ENCODE measurements at regions not wholly inside any gene's neighbourhood (a gene's known extent, or its start where the extent isn't known, plus 50 kb on each side); places are given as distances from the start of the nearest gene placed in this dataset.

DNA sequence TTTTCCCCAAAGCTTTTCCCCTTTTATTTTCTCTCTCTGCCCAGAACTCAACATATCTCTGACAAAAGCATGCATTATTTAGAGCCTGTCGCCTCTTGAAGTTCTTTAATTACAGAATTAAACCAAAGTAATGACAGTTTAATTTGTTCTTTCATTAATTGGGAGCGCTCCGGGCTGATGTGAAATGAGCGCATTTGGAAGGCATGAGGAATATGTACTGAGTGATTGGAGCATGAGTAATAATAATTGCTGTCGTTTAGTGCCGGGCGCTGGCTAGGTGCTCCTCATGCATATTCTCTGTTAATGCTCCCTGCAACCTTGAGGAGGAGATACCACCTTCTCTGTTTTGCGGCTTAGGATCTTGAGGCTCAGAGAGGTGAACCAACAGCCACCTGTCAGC is 120.5 kb downstream of the SLC25A47 start:
- TF ChIP-seq, protein P1, sequence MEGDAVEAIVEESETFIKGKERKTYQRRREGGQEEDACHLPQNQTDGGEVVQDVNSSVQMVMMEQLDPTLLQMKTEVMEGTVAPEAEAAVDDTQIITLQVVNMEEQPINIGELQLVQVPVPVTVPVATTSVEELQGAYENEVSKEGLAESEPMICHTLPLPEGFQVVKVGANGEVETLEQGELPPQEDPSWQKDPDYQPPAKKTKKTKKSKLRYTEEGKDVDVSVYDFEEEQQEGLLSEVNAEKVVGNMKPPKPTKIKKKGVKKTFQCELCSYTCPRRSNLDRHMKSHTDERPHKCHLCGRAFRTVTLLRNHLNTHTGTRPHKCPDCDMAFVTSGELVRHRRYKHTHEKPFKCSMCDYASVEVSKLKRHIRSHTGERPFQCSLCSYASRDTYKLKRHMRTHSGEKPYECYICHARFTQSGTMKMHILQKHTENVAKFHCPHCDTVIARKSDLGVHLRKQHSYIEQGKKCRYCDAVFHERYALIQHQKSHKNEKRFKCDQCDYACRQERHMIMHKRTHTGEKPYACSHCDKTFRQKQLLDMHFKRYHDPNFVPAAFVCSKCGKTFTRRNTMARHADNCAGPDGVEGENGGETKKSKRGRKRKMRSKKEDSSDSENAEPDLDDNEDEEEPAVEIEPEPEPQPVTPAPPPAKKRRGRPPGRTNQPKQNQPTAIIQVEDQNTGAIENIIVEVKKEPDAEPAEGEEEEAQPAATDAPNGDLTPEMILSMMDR (IDR thresholded peaks at IDR 0.05; ENCODE audit: insufficient read depth, low read length, missing control alignments) = no peak
- CTCF ChIA-PET = interaction anchor here (1.0 to 2.8 kb wide), 5 partner anchors 20 to 210 kb away, joined by 3 to 10 read pairs (median 6); no protein-coding TSS in a partner anchor
- DNase-seq (ENCODE audit: low read depth, low spot score) = no peak
- no peak overlapping the region for H3K4me3 ChIP-seq (ENCODE audit: low read depth, low read length)
- POLR2A ChIA-PET = interaction anchor here (1.1 kb wide), 1 partner anchor 26 kb away, joined by 3 read pairs; no protein-coding TSS in a partner anchor

DNA sequence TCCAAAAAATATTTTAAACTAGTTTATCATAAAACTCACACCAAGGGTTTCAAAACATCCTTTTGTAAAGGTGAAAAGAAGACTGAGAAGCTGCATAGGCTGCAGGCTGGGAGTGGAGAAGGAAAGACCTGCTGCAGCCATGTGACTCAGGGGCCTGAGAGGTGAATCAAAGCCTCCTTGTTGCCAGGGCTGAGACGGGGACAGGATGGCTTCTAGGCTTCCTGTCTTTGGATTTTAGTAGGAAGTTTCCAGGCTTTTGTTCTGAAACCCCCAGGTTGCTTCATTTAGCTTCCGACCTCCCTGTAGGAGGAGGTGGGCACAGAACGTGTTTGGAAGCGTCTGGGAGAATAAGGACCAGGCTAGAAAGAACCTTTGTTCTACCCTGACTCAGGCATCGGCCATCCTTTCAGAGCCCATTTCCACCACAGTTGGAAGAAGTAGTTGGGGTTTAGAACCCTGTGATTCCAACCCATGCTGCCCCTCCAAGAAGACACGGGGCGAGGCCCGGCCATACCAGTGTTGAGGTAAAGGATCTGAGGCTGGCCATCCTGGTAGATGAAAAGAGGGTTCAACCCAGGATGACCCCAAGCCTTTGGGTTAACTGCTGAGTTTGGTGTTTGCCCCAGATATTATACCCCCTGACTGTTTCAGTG is 122.4 kb downstream of the SLC25A47 start:
- ChIA-PET CTCF (interaction anchor here (1.5 to 2.8 kb wide), 3 partner anchors 28 to 201 kb away, joined by 3 to 10 read pairs (median 7); no protein-coding TSS in a partner anchor), POLR2A (no interaction called here)
- H3K4me3 ChIP-seq (ENCODE audit: low read depth, low read length) = no peak overlapping the region

DNA sequence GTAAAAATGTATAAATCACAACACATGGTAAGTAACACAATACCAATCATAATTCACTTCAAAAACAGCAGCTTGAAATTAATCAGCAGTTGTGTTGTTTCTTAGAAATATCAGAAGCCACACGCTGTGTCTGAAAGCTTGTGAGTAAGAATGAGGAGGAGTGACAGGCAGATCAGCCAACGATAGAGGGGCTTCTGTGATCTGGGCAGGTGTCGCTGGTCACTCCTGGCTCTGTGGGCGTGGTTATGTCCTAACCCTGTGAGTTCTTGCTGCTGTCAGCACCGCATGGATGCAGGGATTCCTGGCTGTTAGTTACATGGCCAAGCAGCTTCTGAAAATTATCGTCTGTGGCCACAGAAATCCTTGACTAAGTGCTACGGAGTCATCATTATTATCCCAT is 123.4 kb downstream of the SLC25A47 start:
- H3K4me3 ChIP-seq (ENCODE audit: low read depth, low read length) = no peak overlapping the region
- TF ChIP-seq, protein P1 (IDR thresholded peaks at IDR 0.05; ENCODE audit: insufficient read depth, low read length, missing control alignments) = no peak
- POLR2A ChIA-PET = no interaction called here
- CTCF ChIA-PET = interaction anchor here (0.5 to 1.8 kb wide), 3 partner anchors 8 to 29 kb away, joined by 3 to 7 read pairs (median 3); no protein-coding TSS in a partner anchor
- no peak for DNase-seq (ENCODE audit: low read depth, low spot score)

More for the DNA sequence above, 122.4 kb downstream of the SLC25A47 start:
- DNase-seq (ENCODE audit: low read depth, low spot score) = no peak
- TF ChIP-seq, protein P1 (IDR thresholded peaks at IDR 0.05; ENCODE audit: insufficient read depth, low read length, missing control alignments) = no peak

DNA sequence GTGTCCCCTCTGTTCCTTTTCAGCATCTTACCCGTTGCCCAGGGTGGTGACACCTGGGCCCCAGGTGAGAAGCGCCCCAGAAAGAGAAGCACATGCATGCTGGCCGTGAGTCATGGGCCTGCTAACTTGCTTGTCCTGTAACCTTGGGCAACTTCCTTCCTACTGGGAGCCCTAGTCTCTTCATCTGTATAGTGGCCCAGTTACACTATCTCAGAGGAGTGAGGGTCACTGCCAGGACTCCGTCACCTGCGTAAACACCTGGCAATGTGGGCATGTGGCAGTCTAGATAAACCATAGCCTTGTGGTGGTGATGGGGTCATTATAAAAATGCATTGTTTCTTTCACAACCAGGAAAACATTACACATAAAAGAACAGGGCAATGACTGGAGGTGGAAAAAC is 125.2 kb downstream of the SLC25A47 start:
- POLR2A ChIA-PET = no interaction called here
- TF ChIP-seq, protein P1 (IDR thresholded peaks at IDR 0.05; ENCODE audit: insufficient read depth, low read length, missing control alignments) = no peak
- CTCF ChIA-PET = no interaction called here
- DNase-seq (ENCODE audit: low read depth, low spot score) = no peak
- H3K4me3 ChIP-seq (ENCODE audit: low read depth, low read length) = no peak overlapping the region

DNA sequence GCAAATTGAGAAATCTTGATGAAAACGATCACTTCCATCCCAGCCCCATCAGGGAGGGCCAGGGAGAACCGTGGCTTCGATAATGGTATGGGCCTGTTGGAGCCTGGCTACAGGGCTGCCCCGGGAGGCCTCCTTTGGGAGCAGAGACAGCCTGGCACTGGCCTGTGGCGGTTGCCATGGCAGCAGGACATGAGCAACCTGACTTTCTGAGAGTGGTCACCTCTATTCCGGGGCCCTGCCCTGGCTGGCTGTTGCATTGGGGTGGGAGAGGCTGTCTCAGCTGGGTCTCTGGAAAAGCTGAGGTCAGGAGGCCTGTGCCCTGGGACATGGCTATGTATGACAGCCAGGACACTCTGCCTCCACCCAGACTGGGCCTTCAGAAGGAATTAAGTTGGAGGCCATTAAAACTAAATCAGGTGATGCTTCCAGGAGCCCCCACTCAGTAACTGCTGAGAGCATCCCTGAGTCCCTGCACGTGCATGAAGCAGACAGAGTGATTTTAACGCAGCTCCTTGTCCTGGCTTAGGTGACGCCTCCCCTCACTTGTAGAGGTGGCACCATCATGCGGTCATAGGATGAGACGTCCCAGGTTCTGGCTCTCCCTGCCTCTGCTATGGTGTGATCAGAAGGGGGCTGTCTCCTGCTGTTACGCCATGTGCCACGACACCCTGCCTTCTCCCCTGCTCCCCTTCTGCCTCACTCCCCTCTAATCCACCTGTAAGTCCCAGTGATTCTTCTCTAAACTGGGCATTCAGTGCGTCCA is 126.3 kb downstream of the SLC25A47 start:
- TF ChIP-seq, protein P1 (IDR thresholded peaks at IDR 0.05; ENCODE audit: insufficient read depth, low read length, missing control alignments) = no peak
- ChIA-PET POLR2A (no interaction called here), CTCF (no interaction called here)
- no peak overlapping the region for H3K4me3 ChIP-seq (ENCODE audit: low read depth, low read length)
- no peak for DNase-seq (ENCODE audit: low read depth, low spot score)

DNA sequence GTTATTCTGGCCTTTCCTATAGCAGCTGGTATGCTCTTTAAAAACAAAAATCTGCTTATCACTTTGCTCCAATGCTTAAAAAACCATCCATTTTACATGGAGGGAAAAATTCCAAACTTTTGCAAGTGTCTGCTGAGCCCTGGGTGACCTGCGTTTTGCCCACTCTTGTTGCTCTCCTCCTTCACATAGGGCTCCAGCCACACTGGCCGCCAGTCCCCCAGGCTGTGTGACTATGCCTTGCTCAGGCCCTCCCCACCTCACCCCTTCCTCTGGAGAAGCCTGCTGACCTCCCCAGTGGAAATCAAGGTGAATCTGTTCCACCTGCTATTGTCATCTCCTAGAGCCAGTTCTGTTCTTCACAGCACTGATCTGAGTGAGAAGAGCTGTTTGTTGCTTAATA is 126.9 kb downstream of the SLC25A47 start:
- CTCF ChIA-PET = no interaction called here
- TF ChIP-seq, protein P1 (IDR thresholded peaks at IDR 0.05; ENCODE audit: insufficient read depth, low read length, missing control alignments) = no peak
- POLR2A ChIA-PET = no interaction called here
- no peak overlapping the region for H3K4me3 ChIP-seq (ENCODE audit: low read depth, low read length)
- no peak for DNase-seq (ENCODE audit: low read depth, low spot score)
